ENCODE measurements at regions not wholly inside any gene's neighbourhood (a gene's known extent, or its start where the extent isn't known, plus 50 kb on each side); places are given as distances from the start of the nearest gene placed in this dataset.

DNA sequence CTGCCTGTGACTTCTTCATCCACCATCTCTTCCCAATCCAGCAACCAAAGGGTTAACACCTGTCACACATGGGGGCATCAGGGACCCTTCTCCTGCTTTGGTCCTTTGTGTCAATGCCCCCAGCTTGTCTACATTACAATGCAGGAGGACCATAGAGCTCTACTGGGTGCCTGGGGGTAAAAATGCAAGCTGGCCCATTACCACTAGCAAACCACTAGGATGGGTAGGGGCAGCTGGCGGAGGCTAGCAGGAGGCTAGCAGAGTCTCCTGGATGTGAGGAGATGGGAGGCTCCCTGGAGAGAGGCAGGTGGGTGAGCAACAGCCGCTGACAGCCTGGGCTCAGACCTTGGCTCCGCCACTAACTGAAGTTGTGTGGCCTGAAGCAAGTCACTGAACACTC is 153.4 kb upstream of the SKOR2 start:
- Histone ChIP-seq H3K23ac (ENCODE audit: low read length) (no peak overlapping the region), H3K9ac (ENCODE audit: low read length) (no peak overlapping the region), H3K27ac (ENCODE audit: low read depth, low read length) (no peak overlapping the region), H3K4ac (ENCODE audit: low read depth, low read length) (no peak overlapping the region), H3K36me3 (ENCODE audit: control insufficient read depth, insufficient read depth, low read length) (no peaks in the 10 kb centered on the region), H4K5ac (ENCODE audit: low read length) (no peak overlapping the region), H3K56ac (ENCODE audit: low read length) (no peak overlapping the region), H2BK5ac (ENCODE audit: low read length) (no peak overlapping the region), H3K79me1 (ENCODE audit: low read length) (no peaks in the 10 kb centered on the region), H2AK5ac (ENCODE audit: low read length) (no peak overlapping the region), H3K18ac (ENCODE audit: low read length) (no peak overlapping the region), H3K27me3 (ENCODE audit: insufficient read depth, low read length, poor library complexity) (no peaks in the 10 kb centered on the region), H3K4me1 (ENCODE audit: control insufficient read depth, low read depth, low read length) (no peaks in the 10 kb centered on the region), H3K4me3 (ENCODE audit: low read length) (no peak overlapping the region), H3K4me2 (ENCODE audit: low read length) (no peak overlapping the region), H2BK120ac (ENCODE audit: low read depth, low read length) (no peak overlapping the region), H4K8ac (ENCODE audit: low read depth, low read length) (no peak overlapping the region), H2BK15ac (replicated peaks; ENCODE audit: low read depth) (no peak overlapping the region), H3K79me2 (ENCODE audit: control insufficient read depth, insufficient read depth, low read length) (no peaks in the 10 kb centered on the region)
- no peak for DNase-seq
- WGBS (ENCODE audit: extremely low coverage, insufficient coverage, low lambda C conversion rate), result no CpG with 5 or more reads among the region's 3 CpGs

DNA sequence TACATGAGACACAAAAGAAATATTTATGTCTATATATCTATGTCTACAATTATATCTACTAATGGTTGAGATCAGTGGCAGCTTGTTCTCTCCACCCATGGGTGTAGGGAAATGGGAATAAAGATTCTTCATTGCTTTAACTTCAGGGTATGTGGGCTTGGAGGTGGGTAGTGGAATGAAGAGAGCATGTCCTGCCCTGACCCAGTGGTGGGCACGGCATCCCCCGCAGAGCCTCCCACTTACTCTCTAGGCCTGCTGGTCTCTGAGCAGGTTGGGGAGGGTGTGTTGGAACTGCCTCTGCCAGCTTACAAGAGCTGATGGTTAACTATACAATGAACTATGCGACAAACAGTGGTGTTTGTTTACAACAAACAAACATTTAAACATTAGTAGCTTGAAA is 152.5 kb upstream of the SKOR2 start:
- no peak overlapping the region for H2AK5ac ChIP-seq (ENCODE audit: low read length)

DNA sequence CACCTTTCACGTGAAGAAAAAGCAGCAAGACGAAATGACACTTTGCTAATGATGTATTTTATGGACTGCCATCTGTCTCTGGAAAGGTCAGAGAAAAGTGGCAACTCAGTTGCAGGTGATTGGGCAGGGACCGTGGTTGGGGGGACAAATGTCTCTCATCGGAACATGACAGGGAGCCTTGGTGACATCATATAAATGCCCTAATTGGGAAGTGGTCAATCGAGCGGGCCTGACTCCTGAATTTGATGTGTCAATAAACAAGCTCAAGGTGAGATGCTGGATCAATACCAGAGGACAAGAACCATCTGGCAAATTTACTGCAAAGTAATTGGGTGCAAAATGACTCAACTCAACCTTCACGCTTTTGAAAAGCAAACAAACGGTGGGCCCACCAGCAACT is 151.9 kb upstream of the SKOR2 start:
- H2BK15ac ChIP-seq (replicated peaks; ENCODE audit: low read depth), result no peak overlapping the region
- H2BK5ac ChIP-seq (ENCODE audit: low read length), result no peak overlapping the region
- no peak overlapping the region for H3K9ac ChIP-seq (ENCODE audit: low read length)
- no peak overlapping the region for H3K23ac ChIP-seq (ENCODE audit: low read length)
- H3K4me2 ChIP-seq (ENCODE audit: low read length), result no peak overlapping the region
- no peaks in the 10 kb centered on the region for H3K4me1 ChIP-seq (ENCODE audit: control insufficient read depth, low read depth, low read length)
- no peaks in the 10 kb centered on the region for H3K79me1 ChIP-seq (ENCODE audit: low read length)
- H4K5ac ChIP-seq (ENCODE audit: low read length), result no peak overlapping the region
- no peaks in the 10 kb centered on the region for H3K27me3 ChIP-seq (ENCODE audit: insufficient read depth, low read length, poor library complexity)
- no peak overlapping the region for H3K56ac ChIP-seq (ENCODE audit: low read length)
- H3K79me2 ChIP-seq (ENCODE audit: control insufficient read depth, insufficient read depth, low read length), result no peaks in the 10 kb centered on the region
- H3K27ac ChIP-seq (ENCODE audit: low read depth, low read length), result no peak overlapping the region
- no peak overlapping the region for H4K8ac ChIP-seq (ENCODE audit: low read depth, low read length)
- DNase-seq, result no peak
- no peak overlapping the region for H3K4ac ChIP-seq (ENCODE audit: low read depth, low read length)
- no peaks in the 10 kb centered on the region for H3K36me3 ChIP-seq (ENCODE audit: control insufficient read depth, insufficient read depth, low read length)
- WGBS (ENCODE audit: extremely low coverage, insufficient coverage, low lambda C conversion rate), result no CpG with 5 or more reads among the region's 8 CpGs
- no peak overlapping the region for H3K4me3 ChIP-seq (ENCODE audit: low read length)
- H3K18ac ChIP-seq (ENCODE audit: low read length), result no peak overlapping the region
- H2BK120ac ChIP-seq (ENCODE audit: low read depth, low read length), result no peak overlapping the region
- H2AK5ac ChIP-seq (ENCODE audit: low read length), result no peak overlapping the region

More for the DNA sequence above, 152.5 kb upstream of the SKOR2 start:
- no CpG with 5 or more reads among the region's 3 CpGs for WGBS (ENCODE audit: extremely low coverage, insufficient coverage, low lambda C conversion rate)
- no peak overlapping the region for H3K4me2 ChIP-seq (ENCODE audit: low read length)
- no peaks in the 10 kb centered on the region for H3K27me3 ChIP-seq (ENCODE audit: insufficient read depth, low read length, poor library complexity)
- no peak overlapping the region for H2BK15ac ChIP-seq (replicated peaks; ENCODE audit: low read depth)
- no peaks in the 10 kb centered on the region for H3K79me2 ChIP-seq (ENCODE audit: control insufficient read depth, insufficient read depth, low read length)
- no peak overlapping the region for H3K18ac ChIP-seq (ENCODE audit: low read length)
- H3K79me1 ChIP-seq (ENCODE audit: low read length), result no peaks in the 10 kb centered on the region
- H3K9ac ChIP-seq (ENCODE audit: low read length), result no peak overlapping the region
- H4K5ac ChIP-seq (ENCODE audit: low read length), result no peak overlapping the region
- no peak for DNase-seq
- no peak overlapping the region for H3K27ac ChIP-seq (ENCODE audit: low read depth, low read length)
- H3K4me3 ChIP-seq (ENCODE audit: low read length), result no peak overlapping the region
- no peak overlapping the region for H2BK5ac ChIP-seq (ENCODE audit: low read length)
- no peak overlapping the region for H4K8ac ChIP-seq (ENCODE audit: low read depth, low read length)
- no peak overlapping the region for H3K56ac ChIP-seq (ENCODE audit: low read length)
- no peaks in the 10 kb centered on the region for H3K4me1 ChIP-seq (ENCODE audit: control insufficient read depth, low read depth, low read length)
- H3K23ac ChIP-seq (ENCODE audit: low read length), result no peak overlapping the region
- no peak overlapping the region for H2BK120ac ChIP-seq (ENCODE audit: low read depth, low read length)
- H3K4ac ChIP-seq (ENCODE audit: low read depth, low read length), result no peak overlapping the region
- H3K36me3 ChIP-seq (ENCODE audit: control insufficient read depth, insufficient read depth, low read length), result no peaks in the 10 kb centered on the region

DNA sequence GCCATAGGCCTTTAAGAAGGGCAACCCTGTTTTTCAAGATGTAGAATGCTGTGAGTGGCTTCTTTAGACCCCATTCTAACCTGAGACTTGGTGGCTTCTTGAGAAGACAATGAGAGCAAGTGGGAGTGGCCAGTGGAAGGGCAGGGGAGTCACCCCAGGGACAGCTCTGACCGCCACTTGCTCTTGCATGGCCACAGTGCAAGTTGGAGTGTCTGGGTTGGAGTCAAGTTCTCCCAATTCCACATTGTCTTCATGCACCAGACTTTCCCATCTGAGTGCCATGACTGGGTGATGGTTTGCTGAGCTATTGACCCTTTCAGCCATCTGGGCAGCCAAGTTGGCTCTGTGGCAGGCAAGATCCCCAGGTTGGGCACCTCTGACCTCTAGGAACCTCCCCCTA is 148.0 kb upstream of the SKOR2 start:
- no peak overlapping the region for H2BK5ac ChIP-seq (ENCODE audit: low read length)
- H3K4ac ChIP-seq (ENCODE audit: low read depth, low read length), result no peak overlapping the region
- no peak overlapping the region for H3K27ac ChIP-seq (ENCODE audit: low read depth, low read length)
- no peak overlapping the region for H3K56ac ChIP-seq (ENCODE audit: low read length)
- H3K27me3 ChIP-seq (ENCODE audit: insufficient read depth, low read length, poor library complexity), result no peaks in the 10 kb centered on the region
- no peak for DNase-seq
- no peak overlapping the region for H4K8ac ChIP-seq (ENCODE audit: low read depth, low read length)
- H3K4me1 ChIP-seq (ENCODE audit: control insufficient read depth, low read depth, low read length), result no peaks in the 10 kb centered on the region
- H3K18ac ChIP-seq (ENCODE audit: low read length), result no peak overlapping the region
- H3K9ac ChIP-seq (ENCODE audit: low read length), result no peak overlapping the region
- no peaks in the 10 kb centered on the region for H3K79me2 ChIP-seq (ENCODE audit: control insufficient read depth, insufficient read depth, low read length)
- no peaks in the 10 kb centered on the region for H3K36me3 ChIP-seq (ENCODE audit: control insufficient read depth, insufficient read depth, low read length)
- no peaks in the 10 kb centered on the region for H3K79me1 ChIP-seq (ENCODE audit: low read length)
- no peak overlapping the region for H2BK120ac ChIP-seq (ENCODE audit: low read depth, low read length)
- WGBS (ENCODE audit: extremely low coverage, insufficient coverage, low lambda C conversion rate), result no CpG with 5 or more reads among the region's 1 CpG
- H3K23ac ChIP-seq (ENCODE audit: low read length), result no peak overlapping the region
- no peak overlapping the region for H3K4me2 ChIP-seq (ENCODE audit: low read length)
- no peak overlapping the region for H3K4me3 ChIP-seq (ENCODE audit: low read length)
- no peak overlapping the region for H2AK5ac ChIP-seq (ENCODE audit: low read length)
- H4K5ac ChIP-seq (ENCODE audit: low read length), result no peak overlapping the region
- H2BK15ac ChIP-seq (replicated peaks; ENCODE audit: low read depth), result no peak overlapping the region

DNA sequence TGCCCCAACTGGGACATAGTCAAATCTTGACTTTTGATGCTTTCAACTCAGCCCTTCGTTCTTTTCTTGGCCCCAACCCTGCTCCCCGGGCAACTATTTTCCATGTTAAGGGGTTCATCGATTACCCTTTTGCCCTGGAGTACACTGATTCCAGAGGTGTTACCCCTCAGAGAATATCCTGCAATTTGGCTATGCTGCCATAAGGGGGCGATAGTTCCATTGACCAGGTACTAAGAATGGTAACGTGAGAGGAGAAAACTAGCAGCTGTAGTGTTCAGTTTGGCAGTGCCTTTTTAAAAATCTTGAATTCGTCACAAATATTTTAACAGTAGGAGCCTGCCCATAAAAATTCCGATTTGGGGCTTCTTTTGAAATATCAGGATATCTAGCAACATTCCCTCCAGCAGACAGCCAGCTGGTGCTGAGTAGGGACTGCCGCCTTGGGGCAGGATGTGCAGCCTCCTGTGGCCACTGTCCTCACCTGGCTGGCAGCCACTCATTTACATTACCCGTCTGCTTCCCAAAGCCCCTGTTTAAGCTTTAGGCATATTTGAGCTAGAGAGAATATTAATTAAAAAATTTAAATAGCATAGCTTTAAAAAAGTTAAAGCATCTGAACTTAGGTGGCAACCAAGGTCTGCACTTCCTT is 146.3 kb upstream of the SKOR2 start:
- no peak overlapping the region for H3K4me3 ChIP-seq (ENCODE audit: low read length)
- no peak overlapping the region for H3K27ac ChIP-seq (ENCODE audit: low read depth, low read length)
- H2BK120ac ChIP-seq (ENCODE audit: low read depth, low read length), result no peak overlapping the region
- H3K4me1 ChIP-seq (ENCODE audit: control insufficient read depth, low read depth, low read length), result no peaks in the 10 kb centered on the region
- H4K8ac ChIP-seq (ENCODE audit: low read depth, low read length), result no peak overlapping the region
- no peak overlapping the region for H3K18ac ChIP-seq (ENCODE audit: low read length)
- no peaks in the 10 kb centered on the region for H3K27me3 ChIP-seq (ENCODE audit: insufficient read depth, low read length, poor library complexity)
- peak; percentile 68 for DNase-seq
- H3K36me3 ChIP-seq (ENCODE audit: control insufficient read depth, insufficient read depth, low read length), result no peaks in the 10 kb centered on the region
- no peak overlapping the region for H2AK5ac ChIP-seq (ENCODE audit: low read length)
- no CpG with 5 or more reads among the region's 9 CpGs for WGBS (ENCODE audit: extremely low coverage, insufficient coverage, low lambda C conversion rate)
- no peak overlapping the region for H3K4ac ChIP-seq (ENCODE audit: low read depth, low read length)
- no peak overlapping the region for H2BK5ac ChIP-seq (ENCODE audit: low read length)
- no peak overlapping the region for H2BK15ac ChIP-seq (replicated peaks; ENCODE audit: low read depth)
- no peak overlapping the region for H3K56ac ChIP-seq (ENCODE audit: low read length)
- H3K79me2 ChIP-seq (ENCODE audit: control insufficient read depth, insufficient read depth, low read length), result no peaks in the 10 kb centered on the region
- H3K4me2 ChIP-seq (ENCODE audit: low read length), result no peak overlapping the region
- no peaks in the 10 kb centered on the region for H3K79me1 ChIP-seq (ENCODE audit: low read length)
- H4K5ac ChIP-seq (ENCODE audit: low read length), result no peak overlapping the region
- H3K9ac ChIP-seq (ENCODE audit: low read length), result no peak overlapping the region
- no peak overlapping the region for H3K23ac ChIP-seq (ENCODE audit: low read length)

DNA sequence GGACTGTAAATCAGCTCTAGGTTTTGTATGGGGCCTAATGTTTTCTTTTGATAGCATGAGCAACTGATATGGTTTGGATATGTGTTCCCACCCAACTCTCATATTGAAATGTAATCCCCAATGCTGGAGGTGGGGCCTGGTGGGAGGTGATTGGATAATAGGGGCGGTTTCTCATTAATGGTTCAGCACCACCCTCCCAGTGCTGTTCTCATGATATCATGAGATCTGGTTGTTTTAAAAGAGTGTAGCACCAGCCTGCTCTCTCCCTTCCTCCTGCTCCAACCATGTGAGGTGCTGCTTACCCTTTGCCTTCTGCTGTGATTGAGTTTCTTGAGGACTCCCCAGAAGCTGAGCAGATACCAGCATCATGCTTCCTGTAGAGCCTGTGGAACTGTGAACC is 140.2 kb upstream of the SKOR2 start:
- no peak overlapping the region for H3K4me3 ChIP-seq (ENCODE audit: low read length)
- no peaks in the 10 kb centered on the region for H3K79me1 ChIP-seq (ENCODE audit: low read length)
- no peak overlapping the region for H3K4me2 ChIP-seq (ENCODE audit: low read length)
- H3K23ac ChIP-seq (ENCODE audit: low read length), result no peak overlapping the region
- no peak overlapping the region for H2BK5ac ChIP-seq (ENCODE audit: low read length)
- no peak overlapping the region for H4K5ac ChIP-seq (ENCODE audit: low read length)
- WGBS (ENCODE audit: extremely low coverage, insufficient coverage, low lambda C conversion rate), result no CpG with 5 or more reads among the region's 1 CpG
- H2BK120ac ChIP-seq (ENCODE audit: low read depth, low read length), result no peak overlapping the region
- no peak overlapping the region for H3K9ac ChIP-seq (ENCODE audit: low read length)
- no peak overlapping the region for H4K8ac ChIP-seq (ENCODE audit: low read depth, low read length)
- H3K56ac ChIP-seq (ENCODE audit: low read length), result no peak overlapping the region
- H2BK15ac ChIP-seq (replicated peaks; ENCODE audit: low read depth), result no peak overlapping the region
- H3K4ac ChIP-seq (ENCODE audit: low read depth, low read length), result no peak overlapping the region
- DNase-seq, result no peak
- no peaks in the 10 kb centered on the region for H3K27me3 ChIP-seq (ENCODE audit: insufficient read depth, low read length, poor library complexity)
- H2AK5ac ChIP-seq (ENCODE audit: low read length), result no peak overlapping the region
- H3K36me3 ChIP-seq (ENCODE audit: control insufficient read depth, insufficient read depth, low read length), result no peaks in the 10 kb centered on the region
- H3K27ac ChIP-seq (ENCODE audit: low read depth, low read length), result no peak overlapping the region
- H3K18ac ChIP-seq (ENCODE audit: low read length), result no peak overlapping the region
- H3K79me2 ChIP-seq (ENCODE audit: control insufficient read depth, insufficient read depth, low read length), result no peaks in the 10 kb centered on the region
- H3K4me1 ChIP-seq (ENCODE audit: control insufficient read depth, low read depth, low read length), result no peaks in the 10 kb centered on the region

All from mesendoderm (in vitro differentiated cells).